ENCODE measurements at regions not wholly inside any gene's neighbourhood (a gene's known extent, or its start where the extent isn't known, plus 50 kb on each side); places are given as distances from the start of the nearest gene placed in this dataset.

DNA sequence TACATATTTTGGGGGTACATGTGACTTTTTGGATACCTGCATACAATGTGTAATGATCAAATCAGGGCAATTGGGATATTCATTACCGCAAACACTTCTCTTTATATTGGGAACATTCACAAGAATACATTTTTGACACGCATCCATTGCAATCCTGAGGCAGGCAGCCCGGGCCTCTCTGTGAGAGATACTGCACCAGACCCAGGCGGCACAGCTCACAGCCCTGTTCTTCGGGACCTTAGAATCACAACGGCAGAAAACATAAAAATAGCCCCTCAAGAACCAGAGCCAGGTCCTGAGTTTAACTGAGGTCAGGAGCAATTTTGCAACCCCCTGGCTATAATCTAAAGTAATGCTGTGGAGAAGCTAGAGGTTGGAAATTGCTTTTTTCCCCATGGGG, 90.8 kb upstream of the PGBD5 start:
- no peak for ATAC-seq
- no peak for TF ChIP-seq ZNF70 (CRISPR knock-in tag; IDR thresholded peaks at IDR 0.05)
- TF ChIP-seq, protein P1, sequence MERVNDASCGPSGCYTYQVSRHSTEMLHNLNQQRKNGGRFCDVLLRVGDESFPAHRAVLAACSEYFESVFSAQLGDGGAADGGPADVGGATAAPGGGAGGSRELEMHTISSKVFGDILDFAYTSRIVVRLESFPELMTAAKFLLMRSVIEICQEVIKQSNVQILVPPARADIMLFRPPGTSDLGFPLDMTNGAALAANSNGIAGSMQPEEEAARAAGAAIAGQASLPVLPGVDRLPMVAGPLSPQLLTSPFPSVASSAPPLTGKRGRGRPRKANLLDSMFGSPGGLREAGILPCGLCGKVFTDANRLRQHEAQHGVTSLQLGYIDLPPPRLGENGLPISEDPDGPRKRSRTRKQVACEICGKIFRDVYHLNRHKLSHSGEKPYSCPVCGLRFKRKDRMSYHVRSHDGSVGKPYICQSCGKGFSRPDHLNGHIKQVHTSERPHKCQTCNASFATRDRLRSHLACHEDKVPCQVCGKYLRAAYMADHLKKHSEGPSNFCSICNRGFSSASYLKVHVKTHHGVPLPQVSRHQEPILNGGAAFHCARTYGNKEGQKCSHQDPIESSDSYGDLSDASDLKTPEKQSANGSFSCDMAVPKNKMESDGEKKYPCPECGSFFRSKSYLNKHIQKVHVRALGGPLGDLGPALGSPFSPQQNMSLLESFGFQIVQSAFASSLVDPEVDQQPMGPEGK (CRISPR knock-in tag; IDR thresholded peaks at IDR 0.05; ENCODE audit: borderline replicate concordance) = no peak
- TF ChIP-seq RARB (CRISPR knock-in tag; IDR thresholded peaks at IDR 0.05) = no peak
- no peak for TF ChIP-seq ZFP30 (CRISPR knock-in tag; IDR thresholded peaks at IDR 0.05)
- no peak for TF ChIP-seq ZFP3 (CRISPR knock-in tag; IDR thresholded peaks at IDR 0.05)
- no peak for TF ChIP-seq ARNTL (CRISPR knock-in tag; IDR thresholded peaks at IDR 0.05; ENCODE audit: borderline replicate concordance, low read depth)
- TF ChIP-seq CREB5 (CRISPR knock-in tag; IDR thresholded peaks at IDR 0.05; ENCODE audit: low read depth) = no peak
- no peak for TF ChIP-seq ZC3H10 (CRISPR knock-in tag; IDR thresholded peaks at IDR 0.05)
- TF ChIP-seq CSDC2 (CRISPR knock-in tag; IDR thresholded peaks at IDR 0.05) = no peak

DNA sequence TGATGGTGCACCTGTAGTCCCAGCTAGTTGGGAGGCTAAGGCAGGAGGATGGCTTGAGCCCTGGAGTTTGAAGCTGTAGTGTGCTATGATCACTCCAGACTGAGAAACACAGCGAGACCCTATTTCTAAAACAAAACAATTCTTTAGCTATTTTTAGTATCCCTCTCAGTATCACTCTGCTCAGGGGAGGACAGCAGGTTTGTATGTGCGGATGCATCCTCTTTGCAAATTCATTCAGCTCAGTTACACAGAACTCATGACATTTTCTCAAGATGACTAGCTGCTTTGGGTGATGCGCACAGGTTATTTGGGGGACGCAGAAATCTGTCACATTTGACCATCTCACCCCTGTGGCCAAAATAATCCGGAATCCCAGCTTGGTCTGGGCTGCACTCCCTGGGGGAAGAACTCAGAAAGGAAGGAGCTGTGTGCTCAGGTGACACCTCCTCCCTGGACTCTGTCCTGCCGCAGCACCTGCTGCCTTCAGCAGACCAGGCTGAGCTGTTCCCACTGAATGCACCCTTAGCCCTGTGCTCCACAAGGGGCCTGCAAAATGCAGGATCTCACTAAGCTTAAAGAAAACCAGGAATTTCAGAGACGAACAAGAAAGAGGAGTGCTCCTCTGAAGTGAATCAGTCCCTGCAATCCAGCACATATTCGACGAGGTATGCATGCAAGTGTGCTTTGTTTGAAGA, 89.5 kb upstream of the PGBD5 start:
- no peak for TF ChIP-seq GLIS3 (CRISPR knock-in tag; IDR thresholded peaks at IDR 0.05)
- no peak for TF ChIP-seq ZNF70 (CRISPR knock-in tag; IDR thresholded peaks at IDR 0.05)
- TF ChIP-seq, protein P2, sequence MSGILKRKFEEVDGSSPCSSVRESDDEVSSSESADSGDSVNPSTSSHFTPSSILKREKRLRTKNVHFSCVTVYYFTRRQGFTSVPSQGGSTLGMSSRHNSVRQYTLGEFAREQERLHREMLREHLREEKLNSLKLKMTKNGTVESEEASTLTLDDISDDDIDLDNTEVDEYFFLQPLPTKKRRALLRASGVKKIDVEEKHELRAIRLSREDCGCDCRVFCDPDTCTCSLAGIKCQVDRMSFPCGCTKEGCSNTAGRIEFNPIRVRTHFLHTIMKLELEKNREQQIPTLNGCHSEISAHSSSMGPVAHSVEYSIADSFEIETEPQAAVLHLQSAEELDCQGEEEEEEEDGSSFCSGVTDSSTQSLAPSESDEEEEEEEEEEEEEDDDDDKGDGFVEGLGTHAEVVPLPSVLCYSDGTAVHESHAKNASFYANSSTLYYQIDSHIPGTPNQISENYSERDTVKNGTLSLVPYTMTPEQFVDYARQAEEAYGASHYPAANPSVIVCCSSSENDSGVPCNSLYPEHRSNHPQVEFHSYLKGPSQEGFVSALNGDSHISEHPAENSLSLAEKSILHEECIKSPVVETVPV (CRISPR knock-in tag; IDR thresholded peaks at IDR 0.05) = no peak
- no peak for TF ChIP-seq ESRRG (CRISPR knock-in tag; IDR thresholded peaks at IDR 0.05)
- no peak for TF ChIP-seq PPARA (CRISPR knock-in tag; IDR thresholded peaks at IDR 0.05; ENCODE audit: borderline replicate concordance)
- TF ChIP-seq, protein P1 (CRISPR knock-in tag; IDR thresholded peaks at IDR 0.05; ENCODE audit: borderline replicate concordance) = no peak
- no peak for TF ChIP-seq RARB (CRISPR knock-in tag; IDR thresholded peaks at IDR 0.05)
- no peak for TF ChIP-seq TCF4 (CRISPR knock-in tag; IDR thresholded peaks at IDR 0.05; ENCODE audit: borderline replicate concordance)
- no peak for TF ChIP-seq OSR1 (CRISPR knock-in tag; IDR thresholded peaks at IDR 0.05)
- TF ChIP-seq ZC3H10 (CRISPR knock-in tag; IDR thresholded peaks at IDR 0.05) = no peak
- TF ChIP-seq, protein P3, sequence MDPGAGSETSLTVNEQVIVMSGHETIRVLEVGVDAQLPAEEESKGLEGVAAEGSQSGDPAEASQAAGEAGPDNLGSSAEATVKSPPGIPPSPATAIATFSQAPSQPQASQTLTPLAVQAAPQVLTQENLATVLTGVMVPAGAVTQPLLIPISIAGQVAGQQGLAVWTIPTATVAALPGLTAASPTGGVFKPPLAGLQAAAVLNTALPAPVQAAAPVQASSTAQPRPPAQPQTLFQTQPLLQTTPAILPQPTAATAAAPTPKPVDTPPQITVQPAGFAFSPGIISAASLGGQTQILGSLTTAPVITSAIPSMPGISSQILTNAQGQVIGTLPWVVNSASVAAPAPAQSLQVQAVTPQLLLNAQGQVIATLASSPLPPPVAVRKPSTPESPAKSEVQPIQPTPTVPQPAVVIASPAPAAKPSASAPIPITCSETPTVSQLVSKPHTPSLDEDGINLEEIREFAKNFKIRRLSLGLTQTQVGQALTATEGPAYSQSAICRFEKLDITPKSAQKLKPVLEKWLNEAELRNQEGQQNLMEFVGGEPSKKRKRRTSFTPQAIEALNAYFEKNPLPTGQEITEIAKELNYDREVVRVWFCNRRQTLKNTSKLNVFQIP (CRISPR knock-in tag; IDR thresholded peaks at IDR 0.05; ENCODE audit: borderline replicate concordance, low read depth) = no peak
- TF ChIP-seq ZNF565 (CRISPR knock-in tag; conservative IDR thresholded peaks at IDR 0.05; ENCODE audit: low read depth) = no peak
- no peak for TF ChIP-seq ARNTL (CRISPR knock-in tag; IDR thresholded peaks at IDR 0.05; ENCODE audit: borderline replicate concordance, low read depth)
- no peak for TF ChIP-seq CSDC2 (CRISPR knock-in tag; IDR thresholded peaks at IDR 0.05)
- no peak for TF ChIP-seq ZFP30 (CRISPR knock-in tag; IDR thresholded peaks at IDR 0.05)
- no peak for TF ChIP-seq SNAI2 (CRISPR knock-in tag; IDR thresholded peaks at IDR 0.05)
- no peak for TF ChIP-seq CREB5 (CRISPR knock-in tag; IDR thresholded peaks at IDR 0.05; ENCODE audit: low read depth)
- no peak for ATAC-seq

DNA sequence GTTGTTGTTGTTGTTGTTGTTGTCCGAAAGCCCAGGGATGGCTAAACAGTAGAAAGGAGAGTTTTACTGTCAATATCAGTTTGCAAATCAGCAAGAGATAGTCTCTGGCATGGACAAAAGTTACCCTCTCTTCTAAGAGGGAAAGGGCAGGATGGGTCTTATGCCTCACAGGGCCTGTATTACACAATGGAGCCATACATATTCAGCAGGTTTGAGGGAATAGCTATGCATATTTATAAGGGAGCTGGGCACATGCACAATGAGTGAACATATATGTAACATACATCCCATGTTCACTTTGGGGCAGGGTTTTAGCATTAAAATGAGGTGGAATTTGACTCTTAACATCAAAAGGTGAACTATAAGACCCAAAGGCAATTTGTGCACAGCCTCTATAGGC, 84.4 kb upstream of the PGBD5 start:
- ATAC-seq = no peak
- TF ChIP-seq ZNF8 (CRISPR knock-in tag; IDR thresholded peaks at IDR 0.05) = no peak
- no peak for TF ChIP-seq TCF4 (CRISPR knock-in tag; IDR thresholded peaks at IDR 0.05; ENCODE audit: borderline replicate concordance)
- TF ChIP-seq, protein P2 (CRISPR knock-in tag; IDR thresholded peaks at IDR 0.05) = no peak
- TF ChIP-seq, protein P1 (CRISPR knock-in tag; IDR thresholded peaks at IDR 0.05; ENCODE audit: borderline replicate concordance) = no peak
- no peak for TF ChIP-seq GLIS3 (CRISPR knock-in tag; IDR thresholded peaks at IDR 0.05)
- TF ChIP-seq ZFP30 (CRISPR knock-in tag; IDR thresholded peaks at IDR 0.05) = no peak
- TF ChIP-seq, protein P4, sequence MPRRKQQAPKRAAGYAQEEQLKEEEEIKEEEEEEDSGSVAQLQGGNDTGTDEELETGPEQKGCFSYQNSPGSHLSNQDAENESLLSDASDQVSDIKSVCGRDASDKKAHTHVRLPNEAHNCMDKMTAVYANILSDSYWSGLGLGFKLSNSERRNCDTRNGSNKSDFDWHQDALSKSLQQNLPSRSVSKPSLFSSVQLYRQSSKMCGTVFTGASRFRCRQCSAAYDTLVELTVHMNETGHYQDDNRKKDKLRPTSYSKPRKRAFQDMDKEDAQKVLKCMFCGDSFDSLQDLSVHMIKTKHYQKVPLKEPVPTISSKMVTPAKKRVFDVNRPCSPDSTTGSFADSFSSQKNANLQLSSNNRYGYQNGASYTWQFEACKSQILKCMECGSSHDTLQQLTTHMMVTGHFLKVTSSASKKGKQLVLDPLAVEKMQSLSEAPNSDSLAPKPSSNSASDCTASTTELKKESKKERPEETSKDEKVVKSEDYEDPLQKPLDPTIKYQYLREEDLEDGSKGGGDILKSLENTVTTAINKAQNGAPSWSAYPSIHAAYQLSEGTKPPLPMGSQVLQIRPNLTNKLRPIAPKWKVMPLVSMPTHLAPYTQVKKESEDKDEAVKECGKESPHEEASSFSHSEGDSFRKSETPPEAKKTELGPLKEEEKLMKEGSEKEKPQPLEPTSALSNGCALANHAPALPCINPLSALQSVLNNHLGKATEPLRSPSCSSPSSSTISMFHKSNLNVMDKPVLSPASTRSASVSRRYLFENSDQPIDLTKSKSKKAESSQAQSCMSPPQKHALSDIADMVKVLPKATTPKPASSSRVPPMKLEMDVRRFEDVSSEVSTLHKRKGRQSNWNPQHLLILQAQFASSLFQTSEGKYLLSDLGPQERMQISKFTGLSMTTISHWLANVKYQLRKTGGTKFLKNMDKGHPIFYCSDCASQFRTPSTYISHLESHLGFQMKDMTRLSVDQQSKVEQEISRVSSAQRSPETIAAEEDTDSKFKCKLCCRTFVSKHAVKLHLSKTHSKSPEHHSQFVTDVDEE (CRISPR knock-in tag; IDR thresholded peaks at IDR 0.05) = no peak
